Heart left ventricle (tissue), 16 donors: ENCODE measurements at regions not wholly inside any gene's neighbourhood (a gene's known extent, or its start where the extent isn't known, plus 50 kb on each side); places are given as distances from the start of the nearest gene placed in this dataset.

Source experiments
- ATAC-seq, 4 donors: fragments of 200-7000 bp; cut with Tn5 transposase; one replicate each; pipeline ENCODE4 v1.9.1; 2020 to 2022; ENCODE audit warnings: moderate library complexity in 4 of 4, mild to moderate bottlenecking in 3 of 4, moderate number of reproducible peaks in 1 of 4
- DNase-seq, 5 donors: peaks; one replicate each; pipeline ENCODE4 v3.0.0-alpha.2; 2020
- H3K27ac ChIP-seq, 12 donors: fragments of 200-600 bp; sonication (generic) in 4 of 12; one replicate each; pipeline versions ENCODE4 v1.5.0 to v1.8.0; 2016 to 2022; ENCODE audit warnings: mild to moderate bottlenecking in 2 of 12
- H3K27me3 ChIP-seq, 9 donors: fragments of 200-600 bp; sonication (generic) in 2 of 9; one replicate each; pipeline versions ENCODE4 v1.5.1 to v1.8.0; 2016 to 2022; ENCODE audit warnings: mild to moderate bottlenecking in 3 of 9
- H3K36me3 ChIP-seq, 9 donors: fragments of 200-600 bp; sonication (generic) in 2 of 9; one replicate each; pipeline versions ENCODE4 v1.5.0 to v1.8.0; 2018 to 2022; ENCODE audit warnings: mild to moderate bottlenecking in 2 of 9
- H3K4me1 ChIP-seq, 12 donors: fragments of 200-600 bp; sonication (generic) in 4 of 12; one replicate each; pipeline versions ENCODE4 v1.5.0 to v1.8.0; 2016 to 2022; ENCODE audit warnings: mild to moderate bottlenecking in 3 of 12
- H3K4me3 ChIP-seq, 12 donors: fragments of 200-600 bp; sonication (generic) in 4 of 12; one replicate each; pipeline versions ENCODE4 v1.5.0 to v1.8.0; 2017 to 2022; ENCODE audit warnings: mild to moderate bottlenecking in 9 of 12, moderate library complexity in 4 of 12
- H3K9me3 ChIP-seq, 12 donors: fragments of 200-600 bp; sonication (generic) in 4 of 12; one replicate each; pipeline versions ENCODE4 v1.5.0 to v1.8.0; 2016 to 2022; ENCODE audit warnings: mild to moderate bottlenecking in 1 of 12
- POLR2A ChIP-seq, 2 donors: fragments of 450-650 bp; IDR thresholded peaks; one replicate each; pipeline ENCODE4 v1.6.1; 2017; ENCODE audit warnings: antibody characterized with exemption in 2 of 2, mild to moderate bottlenecking in 2 of 2, moderate library complexity in 2 of 2
- WGBS, 4 donors: extraction: QIAGEN DNeasy Blood & Tissue Kit in 2 of 4; methylation state at CpG; one replicate each; pipeline versions ENCODE4 v1.1.5 to v1.1.7; 2013 to 2018; 5-methylcytosine and 5-hydroxymethylcytosine counted together
- intact Hi-C, 10 donors: fragments of 100-400 bp; cut with DNase I; formaldehyde crosslinking; loops; one replicate each; pipeline versions ENCODE4 v1.11.1 to v1.14.2; 2022
- TF ChIP-seq, protein P1 (sequence below), 12 donors: fragments of 200-600 bp; sonication (generic) in 4 of 12; IDR thresholded peaks; one replicate each; pipeline versions ENCODE4 v1.5.0 to v1.8.0; 2018 to 2022; ENCODE audit warnings: antibody characterized with exemption in 12 of 12, mild to moderate bottlenecking in 5 of 12
- donor health status: ischemic (EF 13 %, LVEDD 7.1; RV severe dilation, severe dysfunction).
- donor health status: healthy with polysubstance abuse.
- donor health status: DM: no; HTN: yes; CAD: no.
- donor health status: DM: no; HTN: no; CAD: no.
- donor health status: ischemic (EF 25% LVEDD 6.9; RV normal size, moderate dysfunction).
- donor health status: ischemic (EF 25% LVEDD 5.7; RV mildly dilated, moderate dysfunction).
- donor health status: healthy.
- donor health status: DM: yes; HTN: yes; CAD: no.
- donor health status: ischemic (EF 35%, LVEDD 5.7; RV mildly dilated, moderate dysfunction).
- donor health status: nonischemic (EF 11% LVEDD 7.7; RV severe dilation, severe dysfunction).
- donor health status: DM: yes; HTN: yes; CAD: no.
- donor health status: PGD.
- donor health status: ischemic (EF 29% LVEDD 5.4; RV normal size, mild dysfunction).
- donor health status: nonischemic (EF 23%, LVEDD 6.1; RV moderate dilation, normal function).

DNA sequence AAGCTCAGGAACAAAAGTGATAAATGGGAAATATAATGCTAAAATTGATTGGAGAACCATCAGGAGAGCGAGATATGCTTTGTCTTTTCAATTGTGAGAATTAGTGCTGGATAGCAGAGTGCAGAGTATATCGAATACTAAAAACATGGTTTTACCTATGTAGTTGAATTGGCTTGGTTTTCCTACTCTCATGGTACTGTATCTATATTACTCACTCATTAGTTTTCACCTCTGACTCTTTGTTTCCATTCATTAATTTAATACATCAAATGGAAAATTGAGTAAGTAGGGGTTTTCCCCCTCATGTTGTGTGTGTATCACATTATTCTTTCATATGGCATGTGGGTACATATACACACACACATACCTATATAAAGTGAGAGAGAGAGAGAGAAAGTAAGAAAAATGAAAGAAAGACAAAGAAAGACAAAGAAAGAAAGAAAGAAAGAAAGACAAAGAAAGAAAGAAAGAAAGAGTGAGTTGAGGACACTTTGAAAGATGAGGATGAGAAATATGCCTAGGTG lies 1574.5 kb downstream of the MRPL39 start:
- Histone ChIP-seq H3K36me3 (no peaks in the 10 kb centered on the region), H3K4me3 (no peak overlapping the region), H3K27ac (no peak overlapping the region), H3K4me1 (no peaks in the 10 kb centered on the region), H3K9me3 (peaks cover 0 to 15% (median 7%) of the 10 kb centered on the region in 12 donors), H3K27me3 (no peaks in the 10 kb centered on the region)
- no peak for TF ChIP-seq POLR2A (IDR thresholded peaks at IDR 0.05)
- TF ChIP-seq, protein P1, sequence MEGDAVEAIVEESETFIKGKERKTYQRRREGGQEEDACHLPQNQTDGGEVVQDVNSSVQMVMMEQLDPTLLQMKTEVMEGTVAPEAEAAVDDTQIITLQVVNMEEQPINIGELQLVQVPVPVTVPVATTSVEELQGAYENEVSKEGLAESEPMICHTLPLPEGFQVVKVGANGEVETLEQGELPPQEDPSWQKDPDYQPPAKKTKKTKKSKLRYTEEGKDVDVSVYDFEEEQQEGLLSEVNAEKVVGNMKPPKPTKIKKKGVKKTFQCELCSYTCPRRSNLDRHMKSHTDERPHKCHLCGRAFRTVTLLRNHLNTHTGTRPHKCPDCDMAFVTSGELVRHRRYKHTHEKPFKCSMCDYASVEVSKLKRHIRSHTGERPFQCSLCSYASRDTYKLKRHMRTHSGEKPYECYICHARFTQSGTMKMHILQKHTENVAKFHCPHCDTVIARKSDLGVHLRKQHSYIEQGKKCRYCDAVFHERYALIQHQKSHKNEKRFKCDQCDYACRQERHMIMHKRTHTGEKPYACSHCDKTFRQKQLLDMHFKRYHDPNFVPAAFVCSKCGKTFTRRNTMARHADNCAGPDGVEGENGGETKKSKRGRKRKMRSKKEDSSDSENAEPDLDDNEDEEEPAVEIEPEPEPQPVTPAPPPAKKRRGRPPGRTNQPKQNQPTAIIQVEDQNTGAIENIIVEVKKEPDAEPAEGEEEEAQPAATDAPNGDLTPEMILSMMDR (IDR thresholded peaks at IDR 0.05): no peak
- ATAC-seq: no peak
- intact Hi-C loops: no loop called here
- 47 to 70% (median 57%) methylated on average over 2 of the region's 2 CpGs for WGBS, 4 donors
- DNase-seq: no peak

DNA sequence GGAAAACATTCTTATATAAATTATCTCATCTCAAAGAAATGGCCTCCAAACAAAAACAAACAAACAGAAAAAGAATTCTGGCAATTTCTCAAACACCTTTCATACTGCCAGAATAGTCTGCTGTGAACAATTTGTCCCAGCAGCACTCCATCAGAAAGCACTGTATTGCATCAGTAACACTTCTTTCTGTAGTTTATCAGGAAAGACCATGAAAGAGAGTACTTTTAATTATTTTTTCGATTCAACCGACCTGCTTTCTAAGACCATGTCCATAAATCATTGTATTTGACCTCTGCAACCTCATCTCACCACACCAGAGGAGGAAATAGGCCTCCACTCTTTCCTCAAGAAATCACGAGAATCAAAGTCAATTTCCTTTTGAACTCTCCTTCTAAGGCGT lies 1579.9 kb downstream of the MRPL39 start:
- no peak for DNase-seq
- no peaks in the 10 kb centered on the region for H3K4me1 ChIP-seq
- no peaks in the 10 kb centered on the region for H3K36me3 ChIP-seq
- H3K4me3 ChIP-seq: no peak overlapping the region
- H3K9me3 ChIP-seq: no peaks in the 10 kb centered on the region
- ATAC-seq: no peak
- TF ChIP-seq, protein P1 (IDR thresholded peaks at IDR 0.05): no peak
- no peak for TF ChIP-seq POLR2A (IDR thresholded peaks at IDR 0.05)
- WGBS, 4 donors: 37 to 43% (median 40%) methylated on average over 4 of the region's 4 CpGs
- intact Hi-C loops: no loop called here
- no peak overlapping the region for H3K27ac ChIP-seq
- no peaks in the 10 kb centered on the region for H3K27me3 ChIP-seq

DNA sequence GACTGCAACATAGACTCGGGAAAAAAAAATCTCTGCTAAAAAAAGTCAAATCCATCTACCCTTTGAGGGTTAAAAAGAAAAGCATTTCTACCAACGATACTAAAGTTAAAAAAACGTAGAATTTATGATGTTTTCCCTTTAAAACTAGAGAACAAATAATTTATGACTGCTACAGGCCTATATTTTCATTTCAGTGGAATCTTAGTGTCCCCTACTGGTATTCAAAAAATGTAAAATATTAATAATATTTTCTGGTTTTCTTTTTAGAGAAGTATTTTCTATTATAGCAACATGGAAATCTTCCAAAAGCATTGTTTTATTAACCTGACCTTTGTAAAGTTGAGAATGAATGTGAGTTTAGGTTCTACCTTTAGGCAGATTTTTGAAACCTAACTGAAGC lies 1582.2 kb downstream of the MRPL39 start:
- intact Hi-C loops: no loop called here
- WGBS, 4 donors: 18 to 34% (median 28%) methylated on average over 3 of the region's 3 CpGs

DNA sequence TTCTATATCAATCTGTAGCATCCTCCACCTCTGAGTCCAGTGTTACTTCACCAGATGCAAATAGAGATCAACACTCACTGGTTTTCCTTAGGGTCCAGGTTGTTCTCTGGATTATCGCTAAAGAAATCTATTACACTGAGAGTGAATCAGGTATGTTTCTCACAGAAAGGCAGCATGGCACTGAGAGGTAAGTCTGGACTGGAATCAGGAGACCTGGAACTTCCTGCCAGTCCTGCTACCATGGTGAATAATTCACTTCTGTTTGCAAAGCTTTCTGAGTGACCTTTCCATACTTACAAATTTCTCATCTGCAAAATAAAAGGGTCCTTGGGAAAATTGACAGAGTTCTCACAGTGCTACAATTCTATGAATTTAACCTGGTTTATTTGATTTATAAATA lies 1583.3 kb downstream of the MRPL39 start:
- Histone ChIP-seq H3K4me1 (no peaks in the 10 kb centered on the region), H3K36me3 (no peaks in the 10 kb centered on the region), H3K9me3 (peaks cover 0 to 6% (median 0%) of the 10 kb centered on the region in 12 donors), H3K27me3 (no peaks in the 10 kb centered on the region), H3K27ac (no peak overlapping the region), H3K4me3 (no peak overlapping the region)
- DNase-seq (no peak), ATAC-seq (no peak)
- TF ChIP-seq POLR2A (IDR thresholded peaks at IDR 0.05): no peak
- TF ChIP-seq, protein P1 (IDR thresholded peaks at IDR 0.05): no peak
- WGBS, 4 donors: 88 to 96% (median 91%) methylated on average over 1 of the region's 1 CpG
- intact Hi-C loops: no loop called here

More for the DNA sequence above, 1582.2 kb downstream of the MRPL39 start:
- TF ChIP-seq POLR2A (IDR thresholded peaks at IDR 0.05): no peak
- TF ChIP-seq, protein P1 (IDR thresholded peaks at IDR 0.05): no peak
- no peak for ATAC-seq
- Histone ChIP-seq H3K4me3 (no peak overlapping the region), H3K27me3 (no peaks in the 10 kb centered on the region), H3K27ac (no peak overlapping the region), H3K36me3 (no peaks in the 10 kb centered on the region), H3K4me1 (no peaks in the 10 kb centered on the region), H3K9me3 (peaks cover 0 to 3% (median 0%) of the 10 kb centered on the region in 12 donors)
- DNase-seq: no peak
